Peyer's patch (tissue), 4 donors: ENCODE measurements at regions not wholly inside any gene's neighbourhood (a gene's known extent, or its start where the extent isn't known, plus 50 kb on each side); places are given as distances from the start of the nearest gene placed in this dataset.
"Not testable (repeated sequence)": the region's sequence is repeated elsewhere in the genome, so short reads cannot be mapped to it uniquely, and the experiment has no call there.

ENCODE experiments used
- CTCF ChIP-seq, 6 experiments: fragments of 450-650 bp in 4 of 6; fragments of 200-600 bp in 2 of 6; sonication (generic) in 1 of 6; IDR thresholded peaks; one replicate each; pipeline ENCODE4 v1.5.1; 2017 to 2019; ENCODE audit warnings: antibody characterized with exemption in 6 of 6, mild to moderate bottlenecking in 3 of 6, moderate library complexity in 1 of 6
- POLR2A ChIP-seq, 2 donors: fragments of 450-650 bp; IDR thresholded peaks; one replicate each; pipeline ENCODE4 v1.5.1; 2017; ENCODE audit warnings: antibody characterized with exemption in 2 of 2, mild to moderate bottlenecking in 2 of 2, moderate library complexity in 2 of 2

- TF ChIP-seq POLR2A, CTCF (IDR thresholded peaks at IDR 0.05): not testable (repeated sequence)
Observed at GRCh38 chr10:111649080-111649479, 534.5 kb downstream of the GPAM start.
